ENCODE measurements at regions not wholly inside any gene's neighbourhood (a gene's known extent, or its start where the extent isn't known, plus 50 kb on each side); places are given as distances from the start of the nearest gene placed in this dataset.

GRCh38 chrX:25079020-25079419 lies 63.3 kb upstream of the ARX start:
- no peak for TF ChIP-seq ZNF462 (CRISPR knock-in tag; IDR thresholded peaks at IDR 0.05)
- peak in 1 of 2 experiments; percentile 12; a peak in 1 of 4 replicates for TF ChIP-seq CTCF (conservative IDR thresholded peaks at IDR 0.05; ENCODE audit: low read depth in 2 of 2)
- no peak for TF ChIP-seq CREB1 (CRISPR knock-in tag; IDR thresholded peaks at IDR 0.05; ENCODE audit: low read depth)
- no peak for TF ChIP-seq EZH2 (IDR thresholded peaks at IDR 0.05; ENCODE audit: low read depth, unreplicated experiment)
- no peak for TF ChIP-seq POLR2AphosphoS5 (IDR thresholded peaks at IDR 0.05; ENCODE audit: low read depth)
- TF ChIP-seq ETS1 (IDR thresholded peaks at IDR 0.05): no peak
- no peak for TF ChIP-seq EZH2phosphoT487 (IDR thresholded peaks at IDR 0.05; ENCODE audit: unreplicated experiment)
- TF ChIP-seq REST (IDR thresholded peaks at IDR 0.05; ENCODE audit: unreplicated experiment): no peak
- TF ChIP-seq JUNB (IDR thresholded peaks at IDR 0.05; ENCODE audit: unreplicated experiment): no peak
